Upper lobe of right lung (tissue), 1 donor: ENCODE measurements at regions not wholly inside any gene's neighbourhood (a gene's known extent, or its start where the extent isn't known, plus 50 kb on each side); places are given as distances from the start of the nearest gene placed in this dataset.
"Not testable (repeated sequence)": the region's sequence is repeated elsewhere in the genome, so short reads cannot be mapped to it uniquely, and the experiment has no call there.

ENCODE experiments used
- ATAC-seq: fragments of 200-7000 bp; cut with Tn5 transposase; one replicate; pipeline ENCODE4 v1.9.1; 2020; ENCODE audit warnings: mild to moderate bottlenecking, moderate library complexity
- DNase-seq: peaks from one replicate; pipeline ENCODE4 v3.0.0-alpha.2; 2020
- H3K27ac ChIP-seq: fragments of 200-600 bp; one replicate; pipeline ENCODE4 v1.8.0; 2022
- H3K27me3 ChIP-seq: fragments of 200-600 bp; one replicate; pipeline ENCODE4 v1.8.0; 2022; ENCODE audit warnings: mild to moderate bottlenecking
- H3K36me3 ChIP-seq: fragments of 200-600 bp; one replicate; pipeline ENCODE4 v1.8.0; 2022
- H3K4me1 ChIP-seq: fragments of 200-600 bp; one replicate; pipeline ENCODE4 v1.8.0; 2022
- H3K4me3 ChIP-seq: fragments of 200-600 bp; one replicate; pipeline ENCODE4 v1.8.0; 2022; ENCODE audit warnings: mild to moderate bottlenecking
- H3K9me3 ChIP-seq: fragments of 200-600 bp; one replicate; pipeline ENCODE4 v1.8.0; 2022
- intact Hi-C: fragments of 100-400 bp; cut with DNase I; formaldehyde crosslinking; loops from one replicate; pipeline ENCODE4 v1.11.0; 2022
- TF ChIP-seq, protein P1 (sequence below): fragments of 200-600 bp; IDR thresholded peaks from one replicate; pipeline ENCODE4 v1.8.0; 2022; ENCODE audit warnings: antibody characterized with exemption
- donor health status: DM: no; HTN: yes; CAD: no; lungs with severe emphysema.

GRCh38 chr3:130151555-130151954 lies 69.9 kb downstream of the ALG1L2 start:
- H3K9me3 ChIP-seq, DNase-seq, ATAC-seq, intact Hi-C loops, H3K27ac ChIP-seq, H3K27me3 ChIP-seq, H3K4me1 ChIP-seq, H3K4me3 ChIP-seq, H3K36me3 ChIP-seq: not testable (repeated sequence)

DNA sequence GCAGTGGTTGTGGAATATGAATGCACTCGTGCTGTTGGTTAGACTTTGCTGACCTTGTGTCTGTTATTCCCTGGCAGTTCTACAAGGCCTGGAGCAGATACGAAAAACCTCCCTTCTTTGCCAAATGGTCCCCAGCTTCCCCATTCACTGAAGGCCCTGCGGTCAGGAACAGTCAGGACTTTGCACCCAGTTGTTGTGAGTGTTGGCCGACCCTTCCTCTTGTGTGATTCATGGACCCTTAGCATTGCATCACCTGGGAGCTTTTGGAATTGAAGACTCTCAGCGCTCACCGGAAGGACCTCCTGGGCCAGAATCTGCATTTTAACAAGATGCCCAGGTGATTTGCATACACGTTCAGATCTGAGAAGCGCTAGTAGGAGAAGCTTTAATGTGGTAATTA lies 71.6 kb downstream of the ALG1L2 start:
- intact Hi-C loops, H3K9me3 ChIP-seq, H3K27ac ChIP-seq, H3K27me3 ChIP-seq, H3K4me1 ChIP-seq, H3K4me3 ChIP-seq, DNase-seq, ATAC-seq, H3K36me3 ChIP-seq: not testable (repeated sequence)

GRCh38 chr3:130155464-130155863 lies 73.8 kb downstream of the ALG1L2 start:
- H3K27me3 ChIP-seq, ATAC-seq, intact Hi-C loops, H3K36me3 ChIP-seq, DNase-seq, H3K4me1 ChIP-seq, H3K27ac ChIP-seq, H3K9me3 ChIP-seq, H3K4me3 ChIP-seq: not testable (repeated sequence)
- TF ChIP-seq, protein P1, sequence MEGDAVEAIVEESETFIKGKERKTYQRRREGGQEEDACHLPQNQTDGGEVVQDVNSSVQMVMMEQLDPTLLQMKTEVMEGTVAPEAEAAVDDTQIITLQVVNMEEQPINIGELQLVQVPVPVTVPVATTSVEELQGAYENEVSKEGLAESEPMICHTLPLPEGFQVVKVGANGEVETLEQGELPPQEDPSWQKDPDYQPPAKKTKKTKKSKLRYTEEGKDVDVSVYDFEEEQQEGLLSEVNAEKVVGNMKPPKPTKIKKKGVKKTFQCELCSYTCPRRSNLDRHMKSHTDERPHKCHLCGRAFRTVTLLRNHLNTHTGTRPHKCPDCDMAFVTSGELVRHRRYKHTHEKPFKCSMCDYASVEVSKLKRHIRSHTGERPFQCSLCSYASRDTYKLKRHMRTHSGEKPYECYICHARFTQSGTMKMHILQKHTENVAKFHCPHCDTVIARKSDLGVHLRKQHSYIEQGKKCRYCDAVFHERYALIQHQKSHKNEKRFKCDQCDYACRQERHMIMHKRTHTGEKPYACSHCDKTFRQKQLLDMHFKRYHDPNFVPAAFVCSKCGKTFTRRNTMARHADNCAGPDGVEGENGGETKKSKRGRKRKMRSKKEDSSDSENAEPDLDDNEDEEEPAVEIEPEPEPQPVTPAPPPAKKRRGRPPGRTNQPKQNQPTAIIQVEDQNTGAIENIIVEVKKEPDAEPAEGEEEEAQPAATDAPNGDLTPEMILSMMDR, result peak; percentile 19

DNA sequence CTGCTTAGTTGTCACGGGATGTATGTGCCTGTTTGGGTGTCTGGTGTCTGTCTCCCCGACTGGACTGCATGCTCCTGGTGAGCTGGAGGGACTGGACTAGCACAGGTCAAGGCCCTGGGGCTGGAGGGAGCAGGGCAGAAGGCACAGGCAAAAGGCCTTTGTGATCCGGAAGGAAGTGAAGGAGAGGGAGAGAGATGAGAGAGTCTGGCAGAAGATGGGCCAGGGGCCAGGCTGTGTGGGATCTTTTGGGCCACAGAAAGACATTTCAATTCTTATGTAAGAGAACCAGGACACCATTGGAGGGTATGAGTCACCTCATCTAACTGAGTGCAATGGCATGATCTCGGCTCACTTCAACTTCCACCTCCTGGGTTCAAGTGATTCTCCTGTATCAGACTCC lies 85.2 kb downstream of the ALG1L2 start:
- intact Hi-C loops, ATAC-seq, H3K27me3 ChIP-seq, H3K9me3 ChIP-seq, H3K4me3 ChIP-seq, H3K36me3 ChIP-seq, H3K27ac ChIP-seq, DNase-seq, H3K4me1 ChIP-seq: not testable (repeated sequence)

DNA sequence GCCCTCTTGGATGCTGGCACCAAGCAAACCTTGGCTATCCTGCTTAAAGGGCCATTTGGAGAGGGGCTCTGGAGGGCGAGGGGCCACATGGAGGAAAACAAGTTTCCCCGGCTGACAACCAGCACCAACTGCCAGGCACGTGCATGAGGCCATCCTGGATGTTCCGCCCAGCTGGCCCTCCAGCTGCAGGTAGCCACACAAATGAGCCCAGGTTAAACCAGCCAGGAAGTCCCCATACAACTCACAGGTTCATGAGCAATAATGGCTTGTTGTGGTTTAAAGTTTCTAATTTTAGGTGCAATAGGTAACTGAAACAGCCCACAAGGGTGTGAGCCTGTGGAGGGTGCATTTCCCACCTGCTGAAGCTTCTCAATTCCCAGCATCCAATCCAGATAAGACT lies 93.6 kb downstream of the ALG1L2 start:
- DNase-seq, H3K27me3 ChIP-seq, intact Hi-C loops, H3K27ac ChIP-seq, H3K9me3 ChIP-seq, H3K36me3 ChIP-seq, H3K4me1 ChIP-seq, ATAC-seq, H3K4me3 ChIP-seq: not testable (repeated sequence)

DNA sequence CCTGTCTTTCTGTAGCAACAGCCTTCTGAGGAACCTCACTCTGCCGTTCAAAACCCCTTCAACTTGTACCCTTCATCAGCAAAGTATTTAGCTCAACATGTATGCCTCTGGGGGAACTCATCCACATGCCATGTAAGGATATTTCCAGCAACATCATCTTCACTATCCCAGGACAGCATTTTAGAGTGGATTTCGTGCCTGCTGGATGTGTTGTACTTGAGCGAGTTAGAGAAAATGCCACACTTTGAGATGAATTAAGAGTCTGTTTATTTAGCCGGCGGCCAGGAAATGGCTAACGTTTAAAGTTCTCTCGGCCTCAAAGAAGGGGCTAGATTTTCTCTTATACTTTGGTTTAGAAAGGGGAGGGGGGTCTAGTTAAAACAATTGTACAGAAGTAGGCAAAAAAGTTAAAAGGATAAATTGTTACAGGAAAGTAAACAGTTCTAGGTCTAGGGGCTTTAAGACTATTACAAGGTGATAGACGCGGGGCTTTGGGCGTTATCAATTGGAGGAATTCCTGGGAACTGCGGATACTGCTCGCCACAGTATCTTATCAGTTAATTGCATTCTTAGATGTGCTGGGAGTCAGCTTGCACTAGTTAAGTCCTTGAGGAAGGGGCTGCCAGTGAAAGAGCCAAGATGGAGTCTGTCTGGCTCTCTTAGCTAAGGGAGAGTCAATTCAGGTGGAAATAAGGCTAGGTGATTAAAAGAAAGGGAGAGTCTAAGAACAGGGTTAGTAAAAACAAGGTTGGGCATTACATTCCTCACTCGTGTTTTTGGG lies 95.0 kb downstream of the ALG1L2 start:
- intact Hi-C loops, H3K36me3 ChIP-seq, H3K27me3 ChIP-seq, ATAC-seq, H3K4me3 ChIP-seq, H3K27ac ChIP-seq, DNase-seq, H3K4me1 ChIP-seq, H3K9me3 ChIP-seq: not testable (repeated sequence)

- not testable (repeated sequence) for H3K27me3 ChIP-seq, H3K4me3 ChIP-seq
Observed at GRCh38 chr3:130178835-130179234, 97.2 kb downstream of the ALG1L2 start.

GRCh38 chr3:130179353-130179970 lies 97.8 kb downstream of the ALG1L2 start:
- H3K4me3 ChIP-seq, result peak overlapping the region; percentile 23
- H3K27ac ChIP-seq, DNase-seq, H3K9me3 ChIP-seq, H3K27me3 ChIP-seq, ATAC-seq, intact Hi-C loops, H3K36me3 ChIP-seq, H3K4me1 ChIP-seq: not testable (repeated sequence)

More at GRCh38 chr3:130178835-130179234, 97.2 kb downstream of the ALG1L2 start:
- H3K4me1 ChIP-seq, H3K9me3 ChIP-seq, H3K36me3 ChIP-seq, H3K27ac ChIP-seq, intact Hi-C loops, DNase-seq, ATAC-seq: not testable (repeated sequence)

GRCh38 chr3:130182475-130182874 lies 100.8 kb downstream of the ALG1L2 start:
- not testable (repeated sequence) for H3K4me3 ChIP-seq, ATAC-seq

GRCh38 chr3:130183689-130184088 lies 102.1 kb downstream of the ALG1L2 start:
- intact Hi-C loops, H3K27ac ChIP-seq, H3K4me3 ChIP-seq, H3K27me3 ChIP-seq, DNase-seq, ATAC-seq, H3K4me1 ChIP-seq, H3K9me3 ChIP-seq, H3K36me3 ChIP-seq: not testable (repeated sequence)

More at GRCh38 chr3:130182475-130182874, 100.8 kb downstream of the ALG1L2 start:
- H3K36me3 ChIP-seq, H3K27me3 ChIP-seq, H3K4me1 ChIP-seq, H3K27ac ChIP-seq, DNase-seq, intact Hi-C loops, H3K9me3 ChIP-seq: not testable (repeated sequence)

DNA sequence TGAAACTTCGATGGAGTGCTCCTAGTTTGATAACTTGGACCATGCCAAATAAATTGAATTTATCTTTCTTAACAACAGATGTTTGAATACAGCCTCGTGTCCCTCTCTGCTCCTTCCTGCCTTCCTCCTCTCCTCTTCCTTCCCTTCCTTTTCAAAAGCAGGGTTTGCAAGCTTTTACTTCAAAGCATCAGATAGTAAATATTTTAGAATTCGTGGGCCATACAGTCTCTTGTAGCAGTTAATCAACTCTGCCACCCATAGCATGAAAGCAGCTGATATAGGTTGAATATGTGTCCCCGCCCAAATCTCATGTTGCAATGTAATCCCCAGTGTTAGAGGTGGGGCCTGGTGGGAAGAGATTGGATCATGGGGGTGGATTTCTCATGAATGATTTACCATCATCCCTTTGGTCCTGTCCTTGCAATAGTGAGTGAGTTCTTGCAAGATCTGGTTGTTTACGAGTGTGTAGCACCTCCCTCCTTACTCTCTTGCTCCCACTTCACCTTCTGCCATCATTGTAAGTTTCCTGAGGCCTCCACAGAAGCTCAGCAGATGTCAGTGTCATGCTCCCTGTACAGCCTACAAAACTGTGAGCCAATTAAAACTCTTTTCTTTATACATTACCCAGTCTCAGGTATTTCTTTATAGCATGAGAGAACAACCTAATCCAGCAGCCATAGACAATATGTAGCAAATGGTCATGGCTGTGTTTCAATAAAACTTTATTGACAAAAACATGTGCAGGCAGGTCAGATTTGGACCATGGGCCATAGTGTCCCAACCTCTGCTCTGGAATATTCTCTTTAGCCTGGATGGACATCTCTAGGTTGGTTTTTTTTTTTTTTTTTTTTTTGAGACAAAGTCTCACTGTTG lies 102.8 kb downstream of the ALG1L2 start:
- ATAC-seq, intact Hi-C loops, H3K4me3 ChIP-seq, H3K36me3 ChIP-seq, H3K27me3 ChIP-seq, H3K27ac ChIP-seq, H3K4me1 ChIP-seq, H3K9me3 ChIP-seq, DNase-seq: not testable (repeated sequence)

GRCh38 chr3:130201272-130201671 lies 119.6 kb downstream of the ALG1L2 start:
- not testable (repeated sequence) for H3K36me3 ChIP-seq

GRCh38 chr3:130203633-130204032 lies 122.0 kb downstream of the ALG1L2 start:
- H3K27ac ChIP-seq, H3K4me3 ChIP-seq, ATAC-seq, DNase-seq, intact Hi-C loops, H3K36me3 ChIP-seq, H3K27me3 ChIP-seq, H3K9me3 ChIP-seq, H3K4me1 ChIP-seq: not testable (repeated sequence)

More at GRCh38 chr3:130201272-130201671, 119.6 kb downstream of the ALG1L2 start:
- H3K4me1 ChIP-seq, H3K4me3 ChIP-seq, H3K9me3 ChIP-seq, H3K27ac ChIP-seq, ATAC-seq, intact Hi-C loops, DNase-seq, H3K27me3 ChIP-seq: not testable (repeated sequence)
